GM12872 (cell line): ENCODE measurements at regions not wholly inside any gene's neighbourhood (a gene's known extent, or its start where the extent isn't known, plus 50 kb on each side); places are given as distances from the start of the nearest gene placed in this dataset.

Experiments used
- CTCF ChIP-seq: IDR thresholded peaks from 3 replicates; pipeline ENCODE4 v1.5.1; 2011; ENCODE audit warnings: low read depth, mild to moderate bottlenecking, low read length, moderate library complexity; ENCODE audit not compliant: insufficient read depth

- TF ChIP-seq CTCF = no peak
These were observed 107.2 kb downstream of the GTPBP8 start for GRCh38 chr3:113097960-113098447.

DNA sequence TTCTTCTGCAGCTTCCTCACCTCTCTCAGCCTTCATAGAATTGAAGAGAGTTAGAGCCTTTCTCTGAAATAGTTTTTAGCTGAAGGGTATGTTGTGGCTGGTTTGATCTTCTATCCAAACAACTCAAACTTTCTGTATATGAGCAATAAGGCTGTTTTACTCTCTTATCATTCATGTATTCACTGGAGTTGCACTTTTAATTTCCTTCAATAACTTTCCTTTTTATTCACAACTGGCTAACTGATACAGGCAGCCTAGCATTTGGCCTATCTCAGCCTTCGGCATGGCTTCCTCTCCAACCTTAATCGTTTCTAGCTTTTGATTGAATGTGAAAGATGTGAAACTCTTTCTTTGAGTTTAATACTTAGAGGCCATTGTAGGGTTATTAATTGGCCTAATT, 109.3 kb downstream of the GTPBP8 start:
- no peak for TF ChIP-seq CTCF

- TF ChIP-seq CTCF = no peak
These were observed 107.8 kb upstream of the BOC start for GRCh38 chr3:113103588-113103987.

DNA sequence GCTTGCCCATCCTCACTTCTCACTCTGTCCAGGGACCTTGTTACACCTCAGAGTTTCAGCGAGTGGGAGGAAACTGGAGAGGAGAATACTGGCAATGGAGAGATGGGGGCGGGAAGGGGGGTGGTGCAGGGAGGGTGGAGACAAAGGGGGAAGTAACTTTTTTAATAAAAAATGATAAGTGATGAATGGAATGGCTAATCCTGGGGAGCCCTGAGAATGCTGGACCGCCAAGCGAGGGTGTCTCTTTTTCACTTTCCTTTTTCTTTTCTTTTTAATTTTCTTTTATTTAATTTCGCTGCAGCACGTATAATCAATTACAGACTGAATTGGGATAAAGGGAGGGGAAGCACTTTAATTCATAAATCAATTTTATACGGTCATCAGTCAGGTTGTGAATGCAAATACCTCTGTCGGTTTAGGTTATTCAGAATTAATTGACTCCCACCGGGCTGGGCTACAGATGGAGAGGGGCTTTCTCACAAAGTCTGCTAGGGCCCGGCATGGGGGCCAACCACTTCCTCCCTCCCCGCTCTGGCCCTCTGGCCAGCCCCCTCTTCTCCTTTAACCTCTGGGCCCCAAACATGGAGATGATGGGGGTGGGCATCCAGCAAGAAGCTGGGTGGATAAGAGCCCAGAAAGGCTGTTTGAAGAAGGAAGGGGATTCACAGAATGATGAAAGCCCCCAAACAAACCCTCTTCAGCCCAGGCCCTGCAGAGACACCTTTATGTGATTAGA, 106.8 kb upstream of the BOC start:
- no peak for TF ChIP-seq CTCF

DNA sequence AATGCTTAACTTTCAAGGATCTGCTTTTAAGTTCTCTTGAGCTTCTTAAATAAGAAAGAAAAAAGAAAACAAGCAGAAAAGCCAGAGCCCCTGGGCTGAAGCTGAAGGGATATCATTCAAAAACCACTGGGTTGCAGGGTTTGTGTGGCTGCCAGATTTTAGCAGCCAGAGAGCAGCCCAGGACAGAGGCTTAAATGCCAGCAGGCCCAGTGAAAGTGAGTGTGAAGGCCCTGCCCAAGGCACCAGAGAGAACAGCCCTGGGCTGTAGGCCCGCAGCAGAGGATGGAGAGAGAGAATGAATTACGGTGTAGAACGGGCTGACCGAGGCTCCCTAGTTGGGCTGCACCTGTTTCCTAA, 106.3 kb upstream of the BOC start:
- no peak for TF ChIP-seq CTCF

GRCh38 chr3:113105966-113106660, 105.2 kb upstream of the BOC start:
- TF ChIP-seq CTCF = no peak

- no peak for TF ChIP-seq CTCF
These were observed 101.1 kb upstream of the BOC start for GRCh38 chr3:113110267-113110666.
